ENCODE measurements at regions not wholly inside any gene's neighbourhood (a gene's known extent, or its start where the extent isn't known, plus 50 kb on each side); places are given as distances from the start of the nearest gene placed in this dataset.
"Not testable (repeated sequence)": the region's sequence is repeated elsewhere in the genome, so short reads cannot be mapped to it uniquely, and the experiment has no call there.

DNA sequence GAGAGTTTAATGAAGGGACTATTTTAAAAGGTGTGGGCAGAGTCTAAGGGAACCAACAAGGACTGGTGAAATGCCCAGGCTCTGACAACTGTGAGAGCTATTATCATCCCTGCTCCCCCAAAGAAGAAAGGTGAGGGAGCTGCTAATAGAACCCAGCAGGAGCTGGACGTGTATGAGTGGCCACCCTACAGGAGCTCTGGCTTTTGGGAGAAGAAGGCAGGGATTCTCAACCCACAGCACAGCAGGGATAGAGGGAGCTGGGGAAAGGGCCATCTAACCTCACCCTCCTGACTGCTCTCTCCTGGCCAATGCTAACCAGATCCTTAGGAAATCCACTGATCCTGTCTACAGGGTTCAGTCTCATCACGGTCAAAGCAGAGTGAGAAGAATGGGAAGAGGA lies 57.1 kb downstream of the GRIN2B start:
- no peak overlapping the region for H3K27ac ChIP-seq (ENCODE audit: low read length)
- H3K4me1 ChIP-seq (ENCODE audit: control insufficient read depth, insufficient read depth, low read length), result no peaks in the 10 kb centered on the region
- no peaks in the 10 kb centered on the region for H3K9me3 ChIP-seq (ENCODE audit: control insufficient read depth, low read length)
- DNase-seq (no peak), ATAC-seq (no peak)
- H3K27me3 ChIP-seq (ENCODE audit: control insufficient read depth, insufficient read depth), result no peaks in the 10 kb centered on the region
- WGBS, result 56% methylated on average over 2 of the region's 2 CpGs
- intact Hi-C loops (cut with DNase I), result no loop called here
- H3K4me3 ChIP-seq (ENCODE audit: low read length), result no peak overlapping the region

DNA sequence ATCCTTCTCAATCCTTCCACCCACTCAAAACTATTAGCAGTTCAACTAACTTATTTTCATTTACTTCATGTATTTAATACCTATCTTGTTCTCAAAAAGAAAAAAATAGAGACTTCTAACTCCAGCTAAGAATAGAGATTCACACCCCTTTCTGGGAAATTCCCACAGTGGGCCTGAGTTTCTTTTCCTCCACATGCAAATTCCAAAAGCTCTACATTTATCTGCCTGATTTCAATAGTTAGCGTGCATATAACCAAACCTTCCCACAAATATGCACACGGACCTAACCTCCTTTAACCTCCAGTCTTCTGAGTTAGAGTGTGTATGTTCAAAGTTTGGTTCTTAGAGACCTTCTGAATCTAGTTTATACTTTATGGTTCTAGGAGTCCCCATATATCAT lies 62.5 kb downstream of the GRIN2B start:
- no peaks in the 10 kb centered on the region for H3K4me1 ChIP-seq (ENCODE audit: control insufficient read depth, insufficient read depth, low read length)
- no peaks in the 10 kb centered on the region for H3K9me3 ChIP-seq (ENCODE audit: control insufficient read depth, low read length)
- H3K27me3 ChIP-seq (ENCODE audit: control insufficient read depth, insufficient read depth), result no peaks in the 10 kb centered on the region
- H3K4me3 ChIP-seq (ENCODE audit: low read length), result no peak overlapping the region
- WGBS, result 31% methylated on average over 2 of the region's 2 CpGs
- DNase-seq (no peak), ATAC-seq (no peak)
- intact Hi-C loops (cut with DNase I), result no loop called here
- H3K27ac ChIP-seq (ENCODE audit: low read length), result no peak overlapping the region

- H3K4me1 ChIP-seq (ENCODE audit: control insufficient read depth, insufficient read depth, low read length), result no peaks in the 10 kb centered on the region
- H3K27ac ChIP-seq (ENCODE audit: low read length), result no peak overlapping the region
- no peak for DNase-seq
- 69% methylated on average over 5 of the region's 5 CpGs for WGBS
- ATAC-seq, result no peak
- intact Hi-C loops (cut with DNase I), result no loop called here
- no peak overlapping the region for H3K4me3 ChIP-seq (ENCODE audit: low read length)
- H3K9me3 ChIP-seq (ENCODE audit: control insufficient read depth, low read length), result no peaks in the 10 kb centered on the region
- no peaks in the 10 kb centered on the region for H3K27me3 ChIP-seq (ENCODE audit: control insufficient read depth, insufficient read depth)
These were observed 66.3 kb downstream of the GRIN2B start for GRCh38 chr12:13915096-13915495.

- Histone ChIP-seq H3K27me3 (ENCODE audit: control insufficient read depth, insufficient read depth) (no peaks in the 10 kb centered on the region), H3K4me3 (ENCODE audit: low read length) (no peak overlapping the region), H3K4me1 (ENCODE audit: control insufficient read depth, insufficient read depth, low read length) (no peaks in the 10 kb centered on the region), H3K9me3 (ENCODE audit: control insufficient read depth, low read length) (no peaks in the 10 kb centered on the region), H3K27ac (ENCODE audit: low read length) (no peak overlapping the region)
- ATAC-seq, result no peak
- 73% methylated on average over 2 of the region's 2 CpGs for WGBS
- intact Hi-C loops (cut with DNase I), result no loop called here
- DNase-seq, result no peak
These were observed 68.0 kb downstream of the GRIN2B start for GRCh38 chr12:13913371-13913770.

DNA sequence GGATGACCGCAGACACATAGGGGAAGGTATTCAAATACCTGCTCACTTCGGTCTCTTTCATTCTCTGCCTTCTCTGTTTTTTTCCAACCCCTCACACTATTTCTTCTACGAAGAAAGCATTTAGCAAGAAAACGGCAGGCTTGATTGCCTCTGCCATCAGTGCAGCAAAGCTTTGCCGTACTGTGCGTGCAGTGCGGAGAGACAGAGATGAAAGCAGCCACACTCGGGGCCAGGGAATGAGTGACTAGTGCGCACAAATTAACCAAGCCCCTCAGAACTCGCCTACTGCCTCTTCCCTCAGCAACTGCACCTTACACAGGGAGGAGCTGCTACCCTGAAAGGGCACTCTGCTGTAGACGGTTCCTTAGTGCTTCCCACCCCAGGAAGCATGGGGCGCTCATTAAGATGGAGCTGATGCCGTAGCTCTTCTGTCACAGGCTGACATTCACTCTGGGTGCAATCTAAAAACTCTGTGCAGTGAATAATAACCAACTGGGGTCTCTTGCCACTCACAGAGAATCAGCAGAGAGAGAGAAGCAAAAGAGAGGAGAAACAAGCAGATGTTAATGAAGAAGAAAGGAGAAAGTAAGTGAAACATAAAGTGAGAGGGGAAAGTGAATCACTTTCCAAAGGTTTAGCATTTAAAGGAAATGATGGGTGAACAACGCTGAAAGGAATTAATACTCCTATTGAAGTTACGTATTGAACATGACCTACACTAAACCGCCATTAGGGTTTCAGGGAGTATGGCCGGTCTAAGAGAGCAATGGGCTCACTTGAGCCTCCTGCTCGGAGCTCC lies 69.4 kb downstream of the GRIN2B start:
- Histone ChIP-seq H3K4me1 (ENCODE audit: control insufficient read depth, insufficient read depth, low read length) (no peaks in the 10 kb centered on the region), H3K9me3 (ENCODE audit: control insufficient read depth, low read length) (no peaks in the 10 kb centered on the region), H3K4me3 (ENCODE audit: low read length) (no peak overlapping the region), H3K27me3 (ENCODE audit: control insufficient read depth, insufficient read depth) (no peaks in the 10 kb centered on the region), H3K27ac (ENCODE audit: low read length) (no peak overlapping the region)
- DNase-seq (no peak), ATAC-seq (no peak)
- 85% methylated on average over 18 of the region's 18 CpGs for WGBS
- intact Hi-C loops (cut with DNase I), result no loop called here

DNA sequence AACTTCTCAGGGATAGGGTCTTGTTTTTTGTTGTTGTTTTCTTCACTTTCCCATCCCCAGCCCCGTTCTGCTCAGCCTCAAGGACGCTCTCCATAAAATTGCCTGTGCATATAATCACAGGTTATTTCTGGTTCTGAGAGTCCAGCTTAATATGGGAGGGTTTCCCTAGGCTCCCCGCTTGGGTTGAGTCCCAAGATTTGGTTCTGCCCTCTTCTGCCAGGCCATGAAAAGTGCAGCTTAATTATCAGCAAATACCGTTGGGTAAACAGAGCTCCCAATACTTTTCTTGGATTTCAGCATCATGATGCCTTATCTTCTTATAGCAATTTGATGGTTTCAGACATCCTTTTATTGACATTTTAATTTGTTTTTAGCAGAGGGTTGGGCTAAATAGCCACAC lies 75.6 kb downstream of the GRIN2B start:
- no peak for DNase-seq
- ATAC-seq, result no peak
- intact Hi-C loops (cut with DNase I), result no loop called here
- H3K9me3 ChIP-seq (ENCODE audit: control insufficient read depth, low read length), result no peaks in the 10 kb centered on the region
- 79% methylated on average over 4 of the region's 4 CpGs for WGBS
- H3K27ac ChIP-seq (ENCODE audit: low read length), result no peak overlapping the region
- H3K27me3 ChIP-seq (ENCODE audit: control insufficient read depth, insufficient read depth), result no peaks in the 10 kb centered on the region
- no peaks in the 10 kb centered on the region for H3K4me1 ChIP-seq (ENCODE audit: control insufficient read depth, insufficient read depth, low read length)
- H3K4me3 ChIP-seq (ENCODE audit: low read length), result no peak overlapping the region

- ATAC-seq (no peak), DNase-seq (no peak)
These were observed 80.7 kb downstream of the GRIN2B start for GRCh38 chr12:13900718-13901117.

DNA sequence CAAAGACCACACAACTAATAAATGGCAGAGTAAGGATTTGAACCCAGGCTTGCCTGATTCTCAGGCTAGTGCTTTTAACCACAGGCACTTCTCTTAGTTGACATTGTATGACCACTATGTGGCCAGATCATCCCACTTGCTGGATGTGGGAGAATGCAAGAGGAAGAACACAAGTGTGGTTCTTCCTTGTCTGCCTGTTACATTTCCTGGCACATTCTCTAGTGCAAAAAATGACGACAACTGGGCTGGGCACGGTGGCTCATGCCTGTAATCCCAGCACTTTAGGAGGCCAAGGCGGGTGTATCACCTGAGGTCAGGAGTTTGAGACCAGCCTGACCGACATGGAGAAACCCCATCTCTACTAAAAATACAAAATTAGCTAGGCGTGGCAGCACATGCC lies 83.0 kb downstream of the GRIN2B start:
- H3K9me3 ChIP-seq (ENCODE audit: control insufficient read depth, low read length); H3K27me3 ChIP-seq (ENCODE audit: control insufficient read depth, insufficient read depth); DNase-seq; H3K27ac ChIP-seq (ENCODE audit: low read length); ATAC-seq; intact Hi-C loops (cut with DNase I); H3K4me3 ChIP-seq (ENCODE audit: low read length); H3K4me1 ChIP-seq (ENCODE audit: control insufficient read depth, insufficient read depth, low read length): not testable (repeated sequence)
- WGBS, result 78% methylated on average over 5 of the region's 5 CpGs

More at GRCh38 chr12:13900718-13901117, 80.7 kb downstream of the GRIN2B start:
- no peak overlapping the region for H3K27ac ChIP-seq (ENCODE audit: low read length)
- H3K27me3 ChIP-seq (ENCODE audit: control insufficient read depth, insufficient read depth), result no peaks in the 10 kb centered on the region
- H3K9me3 ChIP-seq (ENCODE audit: control insufficient read depth, low read length), result no peaks in the 10 kb centered on the region
- no peaks in the 10 kb centered on the region for H3K4me1 ChIP-seq (ENCODE audit: control insufficient read depth, insufficient read depth, low read length)
- no peak overlapping the region for H3K4me3 ChIP-seq (ENCODE audit: low read length)
- 62% methylated on average over 3 of the region's 3 CpGs for WGBS
- intact Hi-C loops (cut with DNase I), result no loop called here

DNA sequence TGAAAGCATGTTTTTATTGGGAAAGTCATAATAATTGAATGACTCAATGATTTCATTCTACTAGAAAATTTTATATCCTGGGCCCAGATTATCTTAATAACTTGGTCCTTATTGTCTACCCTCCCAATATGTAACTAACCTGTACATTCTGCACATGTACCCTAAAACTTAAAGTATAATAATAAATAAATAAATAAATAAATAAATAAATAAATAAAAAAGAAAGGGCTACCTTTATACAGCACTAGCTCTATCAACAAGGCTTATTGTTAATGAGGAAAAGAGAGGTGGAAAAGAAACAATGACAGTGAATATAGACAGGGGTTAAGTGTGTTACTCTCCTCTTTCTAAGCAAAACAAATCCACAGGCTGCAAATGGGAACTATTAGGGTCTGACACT lies 83.6 kb downstream of the GRIN2B start:
- no peaks in the 10 kb centered on the region for H3K4me1 ChIP-seq (ENCODE audit: control insufficient read depth, insufficient read depth, low read length)
- DNase-seq (no peak), ATAC-seq (no peak)
- H3K27ac ChIP-seq (ENCODE audit: low read length), result no peak overlapping the region
- no peaks in the 10 kb centered on the region for H3K9me3 ChIP-seq (ENCODE audit: control insufficient read depth, low read length)
- H3K4me3 ChIP-seq (ENCODE audit: low read length), result no peak overlapping the region
- H3K27me3 ChIP-seq (ENCODE audit: control insufficient read depth, insufficient read depth), result no peaks in the 10 kb centered on the region
- intact Hi-C loops (cut with DNase I), result no loop called here

DNA sequence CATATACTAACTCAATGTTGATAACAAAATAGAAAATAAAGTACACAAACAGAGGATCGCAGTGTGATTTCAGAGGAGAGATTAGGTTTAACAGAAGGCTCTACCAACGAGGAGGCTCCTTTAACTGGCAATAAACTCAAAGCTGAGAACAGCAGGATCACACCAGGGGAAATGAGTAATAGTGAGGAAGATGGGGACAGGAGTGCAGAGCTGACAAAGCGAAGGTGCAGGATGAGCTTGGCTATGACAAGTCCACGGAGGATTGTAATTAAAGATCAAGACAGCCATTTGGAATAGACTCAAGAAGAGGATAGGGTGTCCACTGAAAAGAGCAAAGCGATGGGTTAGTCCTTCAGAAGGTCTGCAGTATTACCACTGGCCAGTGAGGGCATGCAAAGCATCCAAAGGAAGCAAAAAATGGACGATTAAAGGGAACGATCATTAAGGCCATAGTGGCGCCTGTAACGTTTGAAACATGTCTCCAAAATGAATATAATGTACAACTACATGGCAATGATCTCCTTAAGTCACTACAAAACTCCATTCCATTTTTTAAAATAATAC lies 85.3 kb downstream of the GRIN2B start:
- intact Hi-C loops (cut with DNase I), result no loop called here
- DNase-seq (no peak), ATAC-seq (no peak)
- Histone ChIP-seq H3K27ac (ENCODE audit: low read length) (no peak overlapping the region), H3K9me3 (ENCODE audit: control insufficient read depth, low read length) (no peaks in the 10 kb centered on the region), H3K4me1 (ENCODE audit: control insufficient read depth, insufficient read depth, low read length) (no peaks in the 10 kb centered on the region), H3K27me3 (ENCODE audit: control insufficient read depth, insufficient read depth) (no peaks in the 10 kb centered on the region), H3K4me3 (ENCODE audit: low read length) (no peak overlapping the region)
- WGBS, result 80% methylated on average over 9 of the region's 9 CpGs

DNA sequence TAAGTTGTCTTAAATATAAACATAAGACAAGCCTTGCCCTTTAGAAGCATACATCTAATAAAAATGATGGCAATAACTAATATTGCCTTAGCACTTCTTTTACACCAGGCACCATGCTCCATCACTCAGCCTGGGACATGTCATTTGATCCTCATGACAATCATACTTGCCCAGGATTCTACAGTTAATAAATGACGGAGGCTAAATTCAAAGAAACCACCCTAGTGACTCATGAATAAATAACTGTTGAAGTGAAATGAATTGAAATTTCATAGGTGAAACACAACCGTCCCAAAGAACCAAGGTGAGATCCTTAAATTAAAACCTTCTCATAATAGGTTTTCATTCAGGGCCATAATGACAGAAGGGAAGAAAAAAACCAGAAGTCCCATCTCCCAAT lies 89.5 kb downstream of the GRIN2B start:
- no peak overlapping the region for H3K27ac ChIP-seq (ENCODE audit: low read length)
- no peaks in the 10 kb centered on the region for H3K27me3 ChIP-seq (ENCODE audit: control insufficient read depth, insufficient read depth)
- no peaks in the 10 kb centered on the region for H3K9me3 ChIP-seq (ENCODE audit: control insufficient read depth, low read length)
- intact Hi-C loops (cut with DNase I), result no loop called here
- H3K4me1 ChIP-seq (ENCODE audit: control insufficient read depth, insufficient read depth, low read length), result no peaks in the 10 kb centered on the region
- 94% methylated on average over 2 of the region's 2 CpGs for WGBS
- H3K4me3 ChIP-seq (ENCODE audit: low read length), result no peak overlapping the region
- no peak for ATAC-seq
- no peak for DNase-seq

- ATAC-seq, result no peak
- 86% methylated on average over 2 of the region's 2 CpGs for WGBS
- Histone ChIP-seq H3K27me3 (ENCODE audit: control insufficient read depth, insufficient read depth) (no peaks in the 10 kb centered on the region), H3K9me3 (ENCODE audit: control insufficient read depth, low read length) (no peaks in the 10 kb centered on the region), H3K4me3 (ENCODE audit: low read length) (no peak overlapping the region), H3K27ac (ENCODE audit: low read length) (no peak overlapping the region), H3K4me1 (ENCODE audit: control insufficient read depth, insufficient read depth, low read length) (no peaks in the 10 kb centered on the region)
- intact Hi-C loops (cut with DNase I), result no loop called here
- DNase-seq, result no peak
These were observed 90.5 kb downstream of the GRIN2B start for GRCh38 chr12:13890943-13891342.

All from right cardiac atrium (tissue), 5 donors.